NCI-H2171 (cell line): ENCODE measurements at regions not wholly inside any gene's neighbourhood (a gene's known extent, or its start where the extent isn't known, plus 50 kb on each side); places are given as distances from the start of the nearest gene placed in this dataset.
"Not testable (repeated sequence)": the region's sequence is repeated elsewhere in the genome, so short reads cannot be mapped to it uniquely, and the experiment has no call there.

ENCODE experiments used
- DNase-seq: peaks from one replicate; lab custom pipeline; 2025; lab: John Stamatoyannopoulos, UW

DNA sequence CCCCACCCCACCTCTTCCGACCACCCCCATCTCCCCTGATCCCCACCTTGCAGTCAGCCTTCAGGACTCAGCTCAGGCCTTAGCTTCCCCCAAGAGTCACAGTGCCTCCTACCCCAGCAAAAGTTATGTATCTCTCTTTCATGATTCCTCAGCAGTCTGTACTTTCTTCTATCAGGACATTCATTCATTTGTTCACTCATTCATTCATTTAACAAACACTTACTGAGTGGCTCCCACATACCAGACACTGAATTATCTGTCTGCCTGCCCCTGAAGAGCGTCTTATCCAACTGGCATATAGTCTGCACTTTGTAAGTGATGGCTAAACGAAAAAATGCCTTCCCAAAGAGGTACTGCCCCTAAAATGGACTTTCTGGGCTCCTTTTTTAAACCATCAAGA, 114.4 kb upstream of the SLC35F3 start:
- no peak for DNase-seq

DNA sequence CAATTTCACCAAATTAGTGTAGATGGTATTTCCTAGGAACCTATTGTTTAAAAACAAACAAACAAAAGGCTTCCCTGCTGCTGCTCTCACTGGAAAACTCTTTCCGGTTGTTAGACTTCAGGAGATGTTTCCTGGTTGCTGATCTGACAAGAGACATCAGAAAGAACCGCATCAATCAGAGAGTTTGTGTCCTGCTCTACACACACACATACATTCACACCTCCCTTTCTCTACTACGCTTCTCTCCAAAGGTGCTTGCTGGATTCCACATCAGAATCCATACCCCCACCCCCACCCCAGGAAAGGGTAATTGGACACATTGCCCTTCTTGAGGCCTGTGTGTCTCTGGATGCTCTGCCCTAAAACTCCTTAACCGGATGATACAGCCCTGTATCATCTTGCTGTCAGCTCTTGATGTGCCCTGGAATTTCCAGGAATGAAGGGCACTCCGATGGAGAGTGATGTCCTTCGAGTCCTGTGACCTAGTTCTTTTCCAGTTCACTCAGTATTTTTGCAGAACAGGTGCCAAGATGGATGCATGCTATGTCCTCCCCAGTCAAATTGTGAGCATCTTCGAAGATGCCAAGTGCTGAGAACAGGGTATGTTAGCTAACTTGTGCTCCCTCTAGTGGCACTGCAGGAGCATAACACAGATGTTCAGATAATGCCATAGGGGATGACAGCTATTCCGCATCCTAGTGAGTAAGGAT, 113.7 kb upstream of the SLC35F3 start:
- peak; percentile 54 for DNase-seq

- DNase-seq, result no peak
Measured at GRCh38 chr1:233791372-233791703, 113.1 kb upstream of the SLC35F3 start.

DNA sequence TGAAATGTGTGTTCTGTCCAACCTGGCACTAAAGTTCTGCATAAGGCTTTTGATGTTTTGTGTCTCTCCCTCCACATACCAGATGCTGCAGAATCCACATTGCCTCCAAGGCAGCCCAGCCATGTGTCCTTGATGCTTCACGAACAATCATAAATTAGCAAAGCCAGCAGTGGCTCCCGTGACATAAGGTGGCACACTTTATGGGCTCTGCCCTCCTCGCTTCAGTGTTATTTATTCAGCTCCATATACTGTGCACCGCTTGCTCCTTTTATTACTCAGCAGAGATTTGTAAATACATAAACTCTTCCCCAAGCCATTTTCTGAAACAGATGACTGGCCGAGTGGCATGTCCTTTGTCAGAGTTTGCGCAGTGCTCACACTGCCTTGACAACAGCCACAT, 112.8 kb upstream of the SLC35F3 start:
- DNase-seq, result peak; percentile 35

GRCh38 chr1:233794863-233795262, 109.6 kb upstream of the SLC35F3 start:
- no peak for DNase-seq

- no peak for DNase-seq
Measured at GRCh38 chr1:233796146-233796783, 108.2 kb upstream of the SLC35F3 start.

DNA sequence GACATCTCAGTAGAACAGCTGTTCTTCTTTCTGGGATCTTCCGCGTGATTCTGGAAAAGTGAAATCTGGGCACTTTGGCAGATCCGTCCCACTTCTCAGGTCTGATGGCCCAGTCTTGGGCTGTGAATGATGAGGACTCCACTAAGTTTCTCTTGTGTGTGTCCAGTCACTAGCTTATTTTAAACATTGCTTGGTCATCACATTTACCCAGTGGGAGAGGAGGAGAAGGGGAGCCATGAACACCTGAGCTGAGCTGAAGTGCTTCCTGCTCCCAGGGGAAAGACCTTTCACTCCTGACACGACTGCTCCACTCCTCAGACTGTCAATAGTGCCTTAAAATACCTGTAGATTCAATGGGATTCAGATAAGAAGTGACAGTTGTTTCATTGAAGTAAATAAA, 101.9 kb upstream of the SLC35F3 start:
- DNase-seq, result no peak

DNA sequence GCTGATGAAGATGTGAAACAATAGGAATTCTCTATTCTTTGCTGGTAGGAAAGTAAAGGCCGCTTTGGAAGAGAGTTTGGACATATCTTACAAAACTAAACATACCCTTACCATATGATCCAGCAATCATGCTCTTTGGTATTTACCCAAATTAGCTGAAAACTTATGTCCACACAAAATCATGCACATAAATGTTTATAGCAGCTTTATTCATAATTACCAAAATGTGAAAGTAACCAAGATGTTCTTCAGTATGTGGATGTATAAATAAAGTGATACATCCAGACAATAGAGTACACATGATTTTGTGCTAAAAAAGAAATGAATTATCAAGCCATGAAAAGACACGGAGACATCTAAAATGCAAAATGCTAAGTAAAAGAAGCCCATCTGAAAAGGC, 98.7 kb upstream of the SLC35F3 start:
- DNase-seq, result no peak

DNA sequence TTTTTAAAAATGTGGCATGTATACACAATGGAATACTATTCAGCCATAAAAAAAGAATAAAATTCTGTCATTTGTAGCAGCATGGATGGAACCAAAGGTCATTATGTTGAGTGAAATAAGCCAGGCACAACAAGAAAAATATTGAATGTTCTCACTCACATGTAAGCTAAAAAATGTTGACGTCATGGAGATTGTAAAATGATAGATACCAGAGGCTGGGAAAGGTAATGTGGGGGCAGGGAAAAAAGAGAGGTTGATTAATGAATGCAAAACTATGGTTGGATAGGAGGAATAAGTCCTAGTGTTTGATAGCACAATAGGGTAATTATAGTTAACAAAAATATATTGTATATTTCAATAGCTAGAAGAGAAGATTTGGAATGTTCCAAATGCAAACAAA, 89.1 kb upstream of the SLC35F3 start:
- DNase-seq, result no peak

DNA sequence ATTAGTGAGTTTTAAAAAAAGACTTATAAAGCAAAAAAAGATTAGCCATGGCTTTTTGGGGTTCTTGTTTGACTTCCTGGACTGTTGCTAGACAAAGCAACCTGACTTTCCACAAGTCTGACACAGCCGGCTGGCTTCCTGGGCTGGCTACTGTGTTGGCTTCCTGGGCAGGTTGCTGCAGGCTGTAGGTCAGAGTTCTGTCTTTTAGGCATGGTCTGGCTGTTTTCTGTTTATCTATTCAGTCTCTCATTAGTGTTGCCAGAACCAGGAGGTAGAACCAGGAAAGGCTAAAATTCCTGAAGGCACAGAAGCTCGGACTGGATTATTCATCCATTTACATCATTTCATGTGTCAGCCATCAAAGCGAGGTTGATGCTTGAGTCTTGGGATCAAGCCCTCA, 88.6 kb upstream of the SLC35F3 start:
- DNase-seq, result no peak

DNA sequence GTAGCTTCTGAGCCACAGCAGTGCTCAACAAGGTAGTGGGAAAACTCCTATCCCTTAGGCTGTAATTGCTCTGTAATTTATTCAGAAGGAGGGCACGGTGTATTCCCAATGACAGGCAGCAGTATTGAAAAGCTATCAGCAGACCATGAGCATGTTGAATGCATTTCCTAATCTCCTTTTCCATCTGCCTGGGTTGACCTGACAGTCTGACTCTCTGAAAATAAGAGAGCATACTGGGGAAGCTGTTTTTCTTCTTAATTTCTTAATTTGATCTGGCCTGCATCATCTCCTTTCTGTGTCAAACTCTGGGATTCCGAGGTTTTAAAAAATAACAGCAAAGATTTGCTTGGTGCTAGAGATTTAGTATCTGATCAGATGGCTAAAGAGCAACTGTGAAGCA, 88.1 kb upstream of the SLC35F3 start:
- DNase-seq, result no peak

DNA sequence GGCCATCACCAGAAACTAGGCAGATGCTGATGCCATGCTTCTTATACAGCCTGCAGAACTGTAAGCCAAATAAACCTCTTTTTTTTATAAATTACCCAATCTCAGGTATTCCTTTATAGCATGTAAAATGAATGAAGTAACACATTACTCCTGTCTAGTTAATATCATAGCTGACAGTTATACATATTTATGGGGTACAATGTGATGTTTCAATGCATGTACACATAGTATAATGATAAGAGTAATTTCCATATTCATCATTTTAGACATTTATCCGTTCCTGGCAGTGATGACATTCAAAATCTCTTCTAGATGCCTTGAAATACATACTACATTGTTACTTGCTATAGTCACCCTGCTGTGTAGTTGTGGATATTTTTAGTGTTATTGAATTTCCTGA, 85.4 kb upstream of the SLC35F3 start:
- DNase-seq, result no peak

- not testable (repeated sequence) for DNase-seq
Measured at GRCh38 chr1:233824179-233824578, 80.3 kb upstream of the SLC35F3 start.

- not testable (repeated sequence) for DNase-seq
Measured at GRCh38 chr1:233827937-233828336, 76.5 kb upstream of the SLC35F3 start.

GRCh38 chr1:233828480-233828879, 76.0 kb upstream of the SLC35F3 start:
- DNase-seq, result no peak

DNA sequence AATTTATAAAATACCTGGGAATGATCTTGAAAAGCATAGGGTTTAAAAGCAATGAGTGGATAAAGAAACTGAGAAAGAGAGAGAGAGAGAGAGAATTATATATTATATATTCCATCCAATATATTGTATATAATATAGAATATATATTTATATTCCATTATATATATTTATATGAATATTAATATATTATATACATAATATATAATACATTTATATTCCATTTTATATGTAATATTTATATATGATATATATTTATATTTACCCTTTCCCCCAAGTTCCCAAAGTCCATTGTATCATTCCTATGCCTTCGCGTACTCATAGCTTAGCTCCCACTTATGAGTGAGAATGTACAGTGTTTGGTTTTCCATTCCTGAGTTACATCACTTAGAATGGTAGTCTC, 69.9 kb upstream of the SLC35F3 start:
- no peak for DNase-seq

GRCh38 chr1:233838207-233838606, 66.3 kb upstream of the SLC35F3 start:
- not testable (repeated sequence) for DNase-seq

DNA sequence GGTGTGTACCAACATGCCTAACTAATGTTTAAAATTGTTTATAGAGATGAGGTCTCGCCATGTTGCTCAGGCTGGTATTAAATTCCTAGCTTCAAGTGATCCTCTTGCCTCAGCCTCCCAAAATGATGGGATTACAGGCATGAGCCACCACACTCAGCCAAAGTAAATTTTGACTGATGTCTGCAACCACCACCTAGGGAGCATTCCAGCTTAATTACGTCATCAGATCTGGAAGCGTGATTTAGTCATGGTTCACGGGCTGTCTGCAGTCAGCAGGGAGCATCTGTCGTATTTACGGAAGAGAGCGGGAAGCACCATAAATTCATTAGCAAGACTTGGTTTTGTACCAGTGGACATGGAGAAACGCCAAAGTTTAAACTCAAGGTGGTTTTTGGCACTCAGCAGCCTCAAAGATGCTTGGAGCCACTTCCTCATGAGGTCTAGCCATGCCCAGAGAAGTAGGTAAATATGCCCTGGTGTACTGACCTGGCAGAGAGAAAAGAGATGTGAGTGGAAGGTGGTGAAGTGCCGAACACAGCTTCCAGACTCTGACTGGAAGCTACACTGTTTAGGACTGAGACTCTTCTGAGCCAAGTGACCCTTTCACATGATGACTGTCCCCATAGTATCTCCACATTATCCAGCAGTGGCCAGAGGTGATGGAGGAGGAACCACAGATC, 60.8 kb upstream of the SLC35F3 start:
- peak; percentile 64 for DNase-seq

DNA sequence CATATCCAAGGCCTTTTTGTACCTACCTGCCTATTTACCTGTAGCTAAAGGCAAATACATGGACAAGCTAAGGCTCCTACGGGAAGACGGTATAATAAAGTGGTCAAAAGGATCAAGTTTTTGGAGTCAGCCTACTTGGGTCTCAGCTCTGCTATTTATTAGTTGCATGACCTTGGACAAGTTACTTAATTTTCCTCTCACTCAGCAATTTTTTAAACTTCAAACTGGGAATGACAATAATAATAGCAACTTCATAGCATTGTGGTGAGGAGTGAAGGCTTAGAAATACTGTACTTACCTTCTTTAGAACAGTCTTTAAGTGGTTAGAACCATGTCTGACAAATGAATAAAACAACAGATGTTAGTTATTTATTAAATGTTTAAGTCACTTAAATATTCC, 60.2 kb upstream of the SLC35F3 start:
- no peak for DNase-seq

- no peak for DNase-seq
Measured at GRCh38 chr1:233844692-233845091, 59.8 kb upstream of the SLC35F3 start.
